ENCODE measurements at regions not wholly inside any gene's neighbourhood (a gene's known extent, or its start where the extent isn't known, plus 50 kb on each side); places are given as distances from the start of the nearest gene placed in this dataset.
"Not testable (repeated sequence)": the region's sequence is repeated elsewhere in the genome, so short reads cannot be mapped to it uniquely, and the experiment has no call there.

GRCh38 chr4:189697675-189698245 is 242.9 kb upstream of the FRG1 start:
- not testable (repeated sequence) for TF ChIP-seq CTCF, POLR2A (IDR thresholded peaks at IDR 0.05)
